GM23338 (cell line): ENCODE measurements at regions not wholly inside any gene's neighbourhood (a gene's known extent, or its start where the extent isn't known, plus 50 kb on each side); places are given as distances from the start of the nearest gene placed in this dataset.
A peak's percentile ranks its signal among the peaks of the same experiment; 100 is the strongest.

ENCODE experiments used
- ATAC-seq: fragments of 200-7000 bp; cut with Tn5 transposase; 3 replicates; pipeline ENCODE4 v1.9.1; 2020
- DNase-seq: peaks from one replicate; pipeline ENCODE4 v3.0.0-alpha.2; 2015; ENCODE audit warnings: low spot score
- H2AFZ ChIP-seq: fragments of 200-600 bp; sonication (generic); 2 replicates; pipeline ENCODE4 v1.8.0; 2016; ENCODE audit warnings: antibody characterized with exemption, mild to moderate bottlenecking, moderate library complexity
- H3F3A ChIP-seq: fragments of 200-600 bp; sonication (generic); replicated peaks from 2 replicates; pipeline ENCODE4 v1.8.0; 2017; ENCODE audit warnings: antibody characterized with exemption, mixed run types, low read depth
- H3K27ac ChIP-seq: fragments of 200-600 bp; sonication (generic); 2 replicates; pipeline ENCODE4 v1.6.1; 2016; ENCODE audit warnings: low read depth
- H3K27me3 ChIP-seq: fragments of 200-600 bp; sonication (generic); 2 replicates; pipeline ENCODE4 v1.8.0; 2016; ENCODE audit warnings: mild to moderate bottlenecking, mixed run types, moderate library complexity; ENCODE audit not compliant: insufficient read depth
- H3K36me3 ChIP-seq: fragments of 200-600 bp; sonication (generic); 2 replicates; pipeline ENCODE4 v1.8.0; 2016; ENCODE audit warnings: mild to moderate bottlenecking; ENCODE audit not compliant: insufficient read depth
- H3K4me1 ChIP-seq: fragments of 200-600 bp; sonication (generic); 2 replicates; pipeline ENCODE4 v1.8.0; 2016; ENCODE audit warnings: mild to moderate bottlenecking, moderate library complexity; ENCODE audit not compliant: insufficient read depth
- H3K4me2 ChIP-seq: fragments of 200-600 bp; sonication (generic); 2 replicates; pipeline ENCODE4 v1.7.1; 2017; ENCODE audit warnings: mixed run types
- H3K4me3 ChIP-seq: fragments of 200-600 bp; sonication (generic); 2 replicates; pipeline ENCODE4 v1.6.1; 2016; ENCODE audit warnings: mixed run types
- H3K79me2 ChIP-seq: fragments of 200-600 bp; sonication (generic); replicated peaks from 2 replicates; pipeline ENCODE4 v1.8.0; 2017; ENCODE audit warnings: mild to moderate bottlenecking; ENCODE audit not compliant: insufficient read depth
- H3K9me2 ChIP-seq: fragments of 200-600 bp; sonication (generic); 2 replicates; pipeline ENCODE4 v1.8.0; 2017; ENCODE audit not compliant: insufficient read depth
- H4K20me1 ChIP-seq: fragments of 200-600 bp; sonication (generic); replicated peaks from 2 replicates; pipeline ENCODE4 v1.8.0; 2017; ENCODE audit warnings: mild to moderate bottlenecking; ENCODE audit not compliant: insufficient read depth
- H3K27ac Mint-ChIP-seq: 2 replicates; pipeline ENCODE4 v1.8.0; 2020; ENCODE audit warnings: inconsistent platforms, mild to moderate bottlenecking, moderate library complexity, mixed read lengths
- H3K27me3 Mint-ChIP-seq: 3 replicates; pipeline ENCODE4 v1.8.0; 2022; ENCODE audit warnings: low read depth, mild to moderate bottlenecking, moderate library complexity, mixed read lengths, inconsistent platforms; ENCODE audit not compliant: insufficient read depth, poor library complexity
- H3K36me3 Mint-ChIP-seq: 3 replicates; pipeline ENCODE4 v1.8.0; 2021; ENCODE audit warnings: low read depth, mild to moderate bottlenecking, inconsistent platforms, moderate library complexity, mixed read lengths
- H3K4me1 Mint-ChIP-seq: 3 replicates; pipeline ENCODE4 v1.8.0; 2020; ENCODE audit warnings: mild to moderate bottlenecking, inconsistent platforms, mixed read lengths
- H3K4me3 Mint-ChIP-seq: 3 replicates; pipeline ENCODE4 v1.8.0; 2021; ENCODE audit warnings: moderate library complexity, mild to moderate bottlenecking, inconsistent platforms, mixed read lengths
- H3K9me3 Mint-ChIP-seq: 3 replicates; pipeline ENCODE4 v1.8.0; 2020; ENCODE audit warnings: moderate library complexity, mild to moderate bottlenecking, inconsistent platforms, mixed read lengths
- CREB1 ChIP-seq: fragments of 250-450 bp; sonication (Bioruptor Pico); IDR thresholded peaks from 2 replicates; pipeline ENCODE4 v1.5.0; 2020; ENCODE audit warnings: low read depth, mild to moderate bottlenecking, moderate library complexity
- EZH2 ChIP-seq: fragments of 200-600 bp; sonication (generic); IDR thresholded peaks from one replicate; pipeline ENCODE4 v1.8.0; 2017; ENCODE audit warnings: antibody characterized with exemption, mild to moderate bottlenecking, low read depth; ENCODE audit not compliant: unreplicated experiment
- EZH2phosphoT487 ChIP-seq: fragments of 200-600 bp; sonication (generic); IDR thresholded peaks from one replicate; pipeline ENCODE4 v1.8.1; 2018; ENCODE audit warnings: antibody characterized with exemption; ENCODE audit not compliant: unreplicated experiment
- JUNB ChIP-seq: IDR thresholded peaks from one replicate; pipeline ENCODE4 v1.6.1; 2016; ENCODE audit warnings: antibody characterized with exemption; ENCODE audit not compliant: unreplicated experiment
- NANOG ChIP-seq: IDR thresholded peaks from 2 replicates; pipeline ENCODE4 v1.6.1; 2016; ENCODE audit warnings: antibody characterized with exemption, borderline replicate concordance
- POLR2AphosphoS5 ChIP-seq: IDR thresholded peaks from 2 replicates; pipeline ENCODE4 v1.6.1; 2016; ENCODE audit warnings: antibody characterized with exemption, low read depth
- STAT1 ChIP-seq: IDR thresholded peaks from one replicate; pipeline ENCODE4 v1.6.1; 2016; ENCODE audit warnings: antibody characterized with exemption; ENCODE audit not compliant: unreplicated experiment
- ZNF114 ChIP-seq: fragments of 250-450 bp; sonication (Bioruptor Pico); IDR thresholded peaks from 2 replicates; pipeline ENCODE4 v1.5.0; 2020; ENCODE audit warnings: mild to moderate bottlenecking, moderate library complexity
- ZNF331 ChIP-seq: fragments of 250-450 bp; sonication (Bioruptor Pico); IDR thresholded peaks from 2 replicates; pipeline ENCODE4 v1.5.0; 2020; ENCODE audit warnings: low read depth, mild to moderate bottlenecking, moderate library complexity
- TF ChIP-seq, protein P1 (sequence below): IDR thresholded peaks from one replicate; pipeline ENCODE4 v1.6.1; 2018; ENCODE audit warnings: antibody characterized with exemption; ENCODE audit not compliant: unreplicated experiment
- TF ChIP-seq, protein P2 (sequence below): fragments of 250-450 bp; sonication (Bioruptor Pico); IDR thresholded peaks from 2 replicates; pipeline ENCODE4 v1.5.0; 2020; ENCODE audit warnings: mild to moderate bottlenecking, moderate library complexity
- TF ChIP-seq, protein P3 (sequence below), 2 experiments: fragments of 200-600 bp in 1 of 2; sonication (generic) in 1 of 2; conservative IDR thresholded peaks; 2 replicates each; pipeline versions ENCODE4 v1.5.1 to v1.6.1; 2016 to 2017; ENCODE audit warnings: antibody characterized with exemption in 2 of 2, low read depth in 2 of 2, mild to moderate bottlenecking in 2 of 2, moderate library complexity in 1 of 2

DNA sequence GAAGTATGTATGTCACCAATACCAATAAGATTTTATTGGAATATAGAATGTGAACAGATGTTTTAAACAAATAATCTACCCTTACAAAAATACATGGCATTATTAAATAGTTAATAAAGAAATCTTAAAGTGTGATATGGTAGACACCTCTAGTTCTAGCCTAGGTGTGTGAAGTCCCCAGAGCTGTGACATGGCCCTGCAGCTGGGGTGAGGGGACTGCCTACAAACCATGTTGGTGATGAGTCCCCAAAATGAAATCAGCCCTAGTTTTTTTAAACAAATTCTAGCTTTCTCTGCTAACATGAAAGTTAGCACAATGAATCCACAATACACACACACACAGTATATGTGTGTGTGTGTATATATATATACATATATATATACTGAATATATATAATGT is 195.1 kb upstream of the RPS23 start (continued):
- TF ChIP-seq, protein P1, sequence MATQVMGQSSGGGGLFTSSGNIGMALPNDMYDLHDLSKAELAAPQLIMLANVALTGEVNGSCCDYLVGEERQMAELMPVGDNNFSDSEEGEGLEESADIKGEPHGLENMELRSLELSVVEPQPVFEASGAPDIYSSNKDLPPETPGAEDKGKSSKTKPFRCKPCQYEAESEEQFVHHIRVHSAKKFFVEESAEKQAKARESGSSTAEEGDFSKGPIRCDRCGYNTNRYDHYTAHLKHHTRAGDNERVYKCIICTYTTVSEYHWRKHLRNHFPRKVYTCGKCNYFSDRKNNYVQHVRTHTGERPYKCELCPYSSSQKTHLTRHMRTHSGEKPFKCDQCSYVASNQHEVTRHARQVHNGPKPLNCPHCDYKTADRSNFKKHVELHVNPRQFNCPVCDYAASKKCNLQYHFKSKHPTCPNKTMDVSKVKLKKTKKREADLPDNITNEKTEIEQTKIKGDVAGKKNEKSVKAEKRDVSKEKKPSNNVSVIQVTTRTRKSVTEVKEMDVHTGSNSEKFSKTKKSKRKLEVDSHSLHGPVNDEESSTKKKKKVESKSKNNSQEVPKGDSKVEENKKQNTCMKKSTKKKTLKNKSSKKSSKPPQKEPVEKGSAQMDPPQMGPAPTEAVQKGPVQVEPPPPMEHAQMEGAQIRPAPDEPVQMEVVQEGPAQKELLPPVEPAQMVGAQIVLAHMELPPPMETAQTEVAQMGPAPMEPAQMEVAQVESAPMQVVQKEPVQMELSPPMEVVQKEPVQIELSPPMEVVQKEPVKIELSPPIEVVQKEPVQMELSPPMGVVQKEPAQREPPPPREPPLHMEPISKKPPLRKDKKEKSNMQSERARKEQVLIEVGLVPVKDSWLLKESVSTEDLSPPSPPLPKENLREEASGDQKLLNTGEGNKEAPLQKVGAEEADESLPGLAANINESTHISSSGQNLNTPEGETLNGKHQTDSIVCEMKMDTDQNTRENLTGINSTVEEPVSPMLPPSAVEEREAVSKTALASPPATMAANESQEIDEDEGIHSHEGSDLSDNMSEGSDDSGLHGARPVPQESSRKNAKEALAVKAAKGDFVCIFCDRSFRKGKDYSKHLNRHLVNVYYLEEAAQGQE: no peak
- TF ChIP-seq CREB1 (CRISPR knock-in tag): no peak

DNA sequence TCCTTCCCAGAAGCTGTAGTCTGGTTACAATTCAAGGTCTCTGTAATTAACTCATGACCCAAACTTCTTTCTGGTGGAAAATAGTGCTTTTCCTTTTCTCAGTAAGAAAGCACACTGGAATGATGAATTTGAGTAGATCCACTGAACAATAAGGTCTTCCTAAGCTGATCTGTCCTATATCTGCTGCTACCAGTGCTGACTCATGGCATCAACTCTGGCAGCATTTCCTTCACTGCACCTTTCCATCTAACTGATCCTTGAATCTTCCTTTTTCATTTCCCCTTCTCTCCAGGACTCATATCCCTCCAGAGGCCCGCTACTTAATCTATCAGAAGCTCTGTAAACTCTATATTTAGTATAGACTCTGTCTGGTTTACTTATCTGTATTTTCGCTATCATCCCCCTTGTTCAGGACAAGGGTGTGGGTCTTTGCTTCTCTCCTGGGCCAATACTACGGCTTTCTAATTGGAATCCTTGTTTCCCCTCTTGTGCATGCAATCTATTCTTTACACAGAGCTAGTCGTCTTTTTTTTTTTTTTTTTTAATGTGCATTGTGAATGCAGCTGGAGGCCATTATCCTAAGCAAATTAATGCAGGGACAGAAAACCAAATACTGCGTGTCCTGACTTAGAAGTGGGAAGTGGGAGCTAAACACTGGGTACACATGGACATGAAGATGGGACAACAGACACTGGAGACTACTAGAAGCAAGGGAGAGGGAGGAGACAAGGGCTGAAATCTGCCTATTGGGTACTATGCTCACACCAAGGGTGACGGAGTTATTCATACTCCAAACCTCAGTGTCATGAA is 192.2 kb upstream of the RPS23 start:
- H3K4me2 ChIP-seq: no peak overlapping the region
- H3K27ac ChIP-seq: no peak overlapping the region
- no peaks in the 10 kb centered on the region for H3K79me2 ChIP-seq
- TF ChIP-seq, protein P2, sequence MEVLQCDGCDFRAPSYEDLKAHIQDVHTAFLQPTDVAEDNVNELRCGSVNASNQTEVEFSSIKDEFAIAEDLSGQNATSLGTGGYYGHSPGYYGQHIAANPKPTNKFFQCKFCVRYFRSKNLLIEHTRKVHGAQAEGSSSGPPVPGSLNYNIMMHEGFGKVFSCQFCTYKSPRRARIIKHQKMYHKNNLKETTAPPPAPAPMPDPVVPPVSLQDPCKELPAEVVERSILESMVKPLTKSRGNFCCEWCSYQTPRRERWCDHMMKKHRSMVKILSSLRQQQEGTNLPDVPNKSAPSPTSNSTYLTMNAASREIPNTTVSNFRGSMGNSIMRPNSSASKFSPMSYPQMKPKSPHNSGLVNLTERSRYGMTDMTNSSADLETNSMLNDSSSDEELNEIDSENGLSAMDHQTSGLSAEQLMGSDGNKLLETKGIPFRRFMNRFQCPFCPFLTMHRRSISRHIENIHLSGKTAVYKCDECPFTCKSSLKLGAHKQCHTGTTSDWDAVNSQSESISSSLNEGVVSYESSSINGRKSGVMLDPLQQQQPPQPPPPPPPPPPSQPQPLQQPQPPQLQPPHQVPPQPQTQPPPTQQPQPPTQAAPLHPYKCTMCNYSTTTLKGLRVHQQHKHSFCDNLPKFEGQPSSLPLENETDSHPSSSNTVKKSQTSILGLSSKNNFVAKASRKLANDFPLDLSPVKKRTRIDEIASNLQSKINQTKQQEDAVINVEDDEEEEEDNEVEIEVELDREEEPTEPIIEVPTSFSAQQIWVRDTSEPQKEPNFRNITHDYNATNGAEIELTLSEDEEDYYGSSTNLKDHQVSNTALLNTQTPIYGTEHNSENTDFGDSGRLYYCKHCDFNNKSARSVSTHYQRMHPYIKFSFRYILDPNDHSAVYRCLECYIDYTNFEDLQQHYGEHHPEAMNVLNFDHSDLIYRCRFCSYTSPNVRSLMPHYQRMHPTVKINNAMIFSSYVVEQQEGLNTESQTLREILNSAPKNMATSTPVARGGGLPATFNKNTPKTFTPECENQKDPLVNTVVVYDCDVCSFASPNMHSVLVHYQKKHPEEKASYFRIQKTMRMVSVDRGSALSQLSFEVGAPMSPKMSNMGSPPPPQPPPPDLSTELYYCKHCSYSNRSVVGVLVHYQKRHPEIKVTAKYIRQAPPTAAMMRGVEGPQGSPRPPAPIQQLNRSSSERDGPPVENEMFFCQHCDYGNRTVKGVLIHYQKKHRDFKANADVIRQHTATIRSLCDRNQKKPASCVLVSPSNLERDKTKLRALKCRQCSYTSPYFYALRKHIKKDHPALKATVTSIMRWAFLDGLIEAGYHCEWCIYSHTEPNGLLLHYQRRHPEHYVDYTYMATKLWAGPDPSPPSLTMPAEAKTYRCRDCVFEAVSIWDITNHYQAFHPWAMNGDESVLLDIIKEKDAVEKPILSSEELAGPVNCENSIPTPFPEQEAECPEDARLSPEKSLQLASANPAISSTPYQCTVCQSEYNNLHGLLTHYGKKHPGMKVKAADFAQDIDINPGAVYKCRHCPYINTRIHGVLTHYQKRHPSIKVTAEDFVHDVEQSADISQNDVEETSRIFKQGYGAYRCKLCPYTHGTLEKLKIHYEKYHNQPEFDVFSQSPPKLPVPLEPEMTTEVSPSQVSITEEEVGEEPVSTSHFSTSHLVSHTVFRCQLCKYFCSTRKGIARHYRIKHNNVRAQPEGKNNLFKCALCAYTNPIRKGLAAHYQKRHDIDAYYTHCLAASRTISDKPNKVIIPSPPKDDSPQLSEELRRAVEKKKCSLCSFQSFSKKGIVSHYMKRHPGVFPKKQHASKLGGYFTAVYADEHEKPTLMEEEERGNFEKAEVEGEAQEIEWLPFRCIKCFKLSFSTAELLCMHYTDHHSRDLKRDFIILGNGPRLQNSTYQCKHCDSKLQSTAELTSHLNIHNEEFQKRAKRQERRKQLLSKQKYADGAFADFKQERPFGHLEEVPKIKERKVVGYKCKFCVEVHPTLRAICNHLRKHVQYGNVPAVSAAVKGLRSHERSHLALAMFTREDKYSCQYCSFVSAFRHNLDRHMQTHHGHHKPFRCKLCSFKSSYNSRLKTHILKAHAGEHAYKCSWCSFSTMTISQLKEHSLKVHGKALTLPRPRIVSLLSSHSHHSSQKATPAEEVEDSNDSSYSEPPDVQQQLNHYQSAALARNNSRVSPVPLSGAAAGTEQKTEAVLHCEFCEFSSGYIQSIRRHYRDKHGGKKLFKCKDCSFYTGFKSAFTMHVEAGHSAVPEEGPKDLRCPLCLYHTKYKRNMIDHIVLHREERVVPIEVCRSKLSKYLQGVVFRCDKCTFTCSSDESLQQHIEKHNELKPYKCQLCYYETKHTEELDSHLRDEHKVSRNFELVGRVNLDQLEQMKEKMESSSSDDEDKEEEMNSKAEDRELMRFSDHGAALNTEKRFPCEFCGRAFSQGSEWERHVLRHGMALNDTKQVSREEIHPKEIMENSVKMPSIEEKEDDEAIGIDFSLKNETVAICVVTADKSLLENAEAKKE (CRISPR knock-in tag): no peak
- TF ChIP-seq, protein P3, sequence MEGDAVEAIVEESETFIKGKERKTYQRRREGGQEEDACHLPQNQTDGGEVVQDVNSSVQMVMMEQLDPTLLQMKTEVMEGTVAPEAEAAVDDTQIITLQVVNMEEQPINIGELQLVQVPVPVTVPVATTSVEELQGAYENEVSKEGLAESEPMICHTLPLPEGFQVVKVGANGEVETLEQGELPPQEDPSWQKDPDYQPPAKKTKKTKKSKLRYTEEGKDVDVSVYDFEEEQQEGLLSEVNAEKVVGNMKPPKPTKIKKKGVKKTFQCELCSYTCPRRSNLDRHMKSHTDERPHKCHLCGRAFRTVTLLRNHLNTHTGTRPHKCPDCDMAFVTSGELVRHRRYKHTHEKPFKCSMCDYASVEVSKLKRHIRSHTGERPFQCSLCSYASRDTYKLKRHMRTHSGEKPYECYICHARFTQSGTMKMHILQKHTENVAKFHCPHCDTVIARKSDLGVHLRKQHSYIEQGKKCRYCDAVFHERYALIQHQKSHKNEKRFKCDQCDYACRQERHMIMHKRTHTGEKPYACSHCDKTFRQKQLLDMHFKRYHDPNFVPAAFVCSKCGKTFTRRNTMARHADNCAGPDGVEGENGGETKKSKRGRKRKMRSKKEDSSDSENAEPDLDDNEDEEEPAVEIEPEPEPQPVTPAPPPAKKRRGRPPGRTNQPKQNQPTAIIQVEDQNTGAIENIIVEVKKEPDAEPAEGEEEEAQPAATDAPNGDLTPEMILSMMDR (conservative IDR thresholded peaks at IDR 0.05; ENCODE audit: low read depth in 2 of 2): no peak
- TF ChIP-seq STAT1 (no peak), NANOG (no peak), EZH2 (no peak), CREB1 (CRISPR knock-in tag) (no peak), EZH2phosphoT487 (no peak), POLR2AphosphoS5 (no peak), JUNB (no peak), ZNF331 (CRISPR knock-in tag) (no peak), ZNF114 (CRISPR knock-in tag) (no peak)
- H3K9me3 Mint-ChIP-seq: no peaks in the 10 kb centered on the region
- H3K27me3 ChIP-seq: no peaks in the 10 kb centered on the region
- H3K4me1 ChIP-seq: no peaks in the 10 kb centered on the region
- no peaks in the 10 kb centered on the region; the same call in 1 of the 2 replicates for H3K9me2 ChIP-seq
- H3K4me3 Mint-ChIP-seq: no peak overlapping the region
- H3F3A ChIP-seq: no peaks in the 10 kb centered on the region
- H4K20me1 ChIP-seq: no peaks in the 10 kb centered on the region
- 0 out of 2 replicates have a peak overlapping the region, but pooled peaks have one; percentile 5 for H3K27ac Mint-ChIP-seq
- H3K4me3 ChIP-seq: no peak overlapping the region
- no peaks in the 10 kb centered on the region for H3K27me3 Mint-ChIP-seq
- no peak overlapping the region for H2AFZ ChIP-seq
- 0 out of 3 replicates have a peak, but pooled peaks cover 2% of the 10 kb centered on the region for H3K4me1 Mint-ChIP-seq
- no peaks in the 10 kb centered on the region for H3K36me3 Mint-ChIP-seq
- no peaks in the 10 kb centered on the region for H3K36me3 ChIP-seq
- ATAC-seq (no peak), DNase-seq (no peak)
